ENCODE measurements at regions not wholly inside any gene's neighbourhood (a gene's known extent, or its start where the extent isn't known, plus 50 kb on each side); places are given as distances from the start of the nearest gene placed in this dataset.
"Not testable (repeated sequence)": the region's sequence is repeated elsewhere in the genome, so short reads cannot be mapped to it uniquely, and the experiment has no call there.

GRCh38 chr15:81875717-81876116 lies 170.1 kb downstream of the MEX3B start:
- H3K4me1 Mint-ChIP-seq; H3K27ac Mint-ChIP-seq; CTCF ChIA-PET; H3K36me3 ChIP-seq (ENCODE audit: control insufficient read depth in 2 of 3, insufficient read depth in 3 of 3, low read length in 3 of 3); H3K4me3 Mint-ChIP-seq; DNase-seq; H3K27me3 ChIP-seq (ENCODE audit: control insufficient read depth in 2 of 2, insufficient read depth in 2 of 2, low read length in 2 of 2); H3K36me3 Mint-ChIP-seq; H3K9me3 ChIP-seq (ENCODE audit: control insufficient read depth in 2 of 3, low read length in 3 of 3); H3K27ac ChIP-seq (ENCODE audit: low read depth, low read length); POLR2A ChIA-PET; intact Hi-C loops (cut with micrococcal nuclease); ATAC-seq; H3K4me3 ChIP-seq (ENCODE audit: low read length); H3K4me1 ChIP-seq (ENCODE audit: control insufficient read depth in 2 of 2, insufficient read depth in 2 of 2, low read length in 2 of 2): not testable (repeated sequence)
- Mint-ChIP-seq H3K9me3 (peaks cover 0 to 11% (median 0%) of the 10 kb centered on the region in 11 donors), H3K27me3 (peaks cover 0 to 13% (median 10%) of the 10 kb centered on the region in 5 donors)

- intact Hi-C loops (cut with micrococcal nuclease); DNase-seq; H3K4me1 Mint-ChIP-seq; H3K4me3 ChIP-seq (ENCODE audit: low read length); H3K9me3 Mint-ChIP-seq; H3K9me3 ChIP-seq (ENCODE audit: control insufficient read depth in 2 of 3, low read length in 3 of 3); H3K4me1 ChIP-seq (ENCODE audit: control insufficient read depth in 2 of 2, insufficient read depth in 2 of 2, low read length in 2 of 2); ATAC-seq; POLR2A ChIA-PET; H3K36me3 Mint-ChIP-seq; H3K27me3 ChIP-seq (ENCODE audit: control insufficient read depth in 2 of 2, insufficient read depth in 2 of 2, low read length in 2 of 2); H3K36me3 ChIP-seq (ENCODE audit: control insufficient read depth in 2 of 3, insufficient read depth in 3 of 3, low read length in 3 of 3); H3K27ac Mint-ChIP-seq; CTCF ChIA-PET; H3K27ac ChIP-seq (ENCODE audit: low read depth, low read length): not testable (repeated sequence)
- peak overlapping the region in 2 of 10 donors; percentile 43 to 53 for H3K4me3 Mint-ChIP-seq
- peaks cover 0 to 22% (median 6%) of the 10 kb centered on the region in 5 donors for H3K27me3 Mint-ChIP-seq
These were observed 175.1 kb downstream of the MEX3B start for GRCh38 chr15:81870746-81871106.

- H3K27me3 Mint-ChIP-seq, result peaks cover 0 to 22% (median 6%) of the 10 kb centered on the region in 5 donors
- DNase-seq; H3K4me3 ChIP-seq (ENCODE audit: low read length); H3K9me3 Mint-ChIP-seq; H3K27me3 ChIP-seq (ENCODE audit: control insufficient read depth in 2 of 2, insufficient read depth in 2 of 2, low read length in 2 of 2); intact Hi-C loops (cut with micrococcal nuclease); H3K4me1 ChIP-seq (ENCODE audit: control insufficient read depth in 2 of 2, insufficient read depth in 2 of 2, low read length in 2 of 2); H3K36me3 ChIP-seq (ENCODE audit: control insufficient read depth in 2 of 3, insufficient read depth in 3 of 3, low read length in 3 of 3); ATAC-seq; POLR2A ChIA-PET; H3K9me3 ChIP-seq (ENCODE audit: control insufficient read depth in 2 of 3, low read length in 3 of 3); CTCF ChIA-PET; H3K36me3 Mint-ChIP-seq; H3K27ac ChIP-seq (ENCODE audit: low read depth, low read length); H3K4me1 Mint-ChIP-seq: not testable (repeated sequence)
- peak overlapping the region in 2 of 10 donors; percentile 43 to 53 for H3K4me3 Mint-ChIP-seq
- H3K27ac Mint-ChIP-seq, result peak overlapping the region in 1 of 9 donors; percentile 10
These were observed 175.6 kb downstream of the MEX3B start for GRCh38 chr15:81870062-81870745.

GRCh38 chr15:81869161-81869954 lies 176.5 kb downstream of the MEX3B start:
- H3K27me3 ChIP-seq (ENCODE audit: control insufficient read depth in 2 of 2, insufficient read depth in 2 of 2, low read length in 2 of 2), result no peaks in the 10 kb centered on the region
- intact Hi-C loops (cut with micrococcal nuclease), result no loop called here
- no peaks in the 10 kb centered on the region for H3K4me1 ChIP-seq (ENCODE audit: control insufficient read depth in 2 of 2, insufficient read depth in 2 of 2, low read length in 2 of 2)
- H3K9me3 Mint-ChIP-seq, result peaks cover 0 to 7% (median 3%) of the 10 kb centered on the region in 11 donors
- no peak overlapping the region for H3K4me3 Mint-ChIP-seq
- no peaks in the 10 kb centered on the region for H3K36me3 Mint-ChIP-seq
- ChIA-PET CTCF (no interaction called here), POLR2A (no interaction called here)
- no peaks in the 10 kb centered on the region for H3K9me3 ChIP-seq (ENCODE audit: control insufficient read depth in 2 of 3, low read length in 3 of 3)
- DNase-seq, result no peak
- H3K4me3 ChIP-seq (ENCODE audit: low read length), result no peak overlapping the region
- no peak overlapping the region for H3K27ac ChIP-seq (ENCODE audit: low read depth, low read length)
- no peak for ATAC-seq
- no peaks in the 10 kb centered on the region for H3K36me3 ChIP-seq (ENCODE audit: control insufficient read depth in 2 of 3, insufficient read depth in 3 of 3, low read length in 3 of 3)
- peaks cover 0 to 22% (median 6%) of the 10 kb centered on the region in 5 donors for H3K27me3 Mint-ChIP-seq
- H3K4me1 Mint-ChIP-seq, result no peaks in the 10 kb centered on the region
- H3K27ac Mint-ChIP-seq, result no peak overlapping the region

- POLR2A ChIA-PET, result no interaction called here
- no peaks in the 10 kb centered on the region for H3K4me1 ChIP-seq (ENCODE audit: control insufficient read depth in 2 of 2, insufficient read depth in 2 of 2, low read length in 2 of 2)
- Mint-ChIP-seq H3K4me3 (no peak overlapping the region), H3K9me3 (peaks cover 0 to 5% (median 0%) of the 10 kb centered on the region in 11 donors), H3K36me3 (no peaks in the 10 kb centered on the region), H3K27ac (no peak overlapping the region), H3K27me3 (peaks cover 0 to 29% (median 6%) of the 10 kb centered on the region in 5 donors), H3K4me1 (no peaks in the 10 kb centered on the region)
- intact Hi-C loops (cut with micrococcal nuclease), result no loop called here
- no peak for DNase-seq
- no peaks in the 10 kb centered on the region for H3K36me3 ChIP-seq (ENCODE audit: control insufficient read depth in 2 of 3, insufficient read depth in 3 of 3, low read length in 3 of 3)
- CTCF ChIA-PET, result no interaction called here
- no peaks in the 10 kb centered on the region for H3K27me3 ChIP-seq (ENCODE audit: control insufficient read depth in 2 of 2, insufficient read depth in 2 of 2, low read length in 2 of 2)
- H3K27ac ChIP-seq (ENCODE audit: low read depth, low read length), result no peak overlapping the region
- H3K4me3 ChIP-seq (ENCODE audit: low read length), result no peak overlapping the region
- ATAC-seq, result no peak
- H3K9me3 ChIP-seq (ENCODE audit: control insufficient read depth in 2 of 3, low read length in 3 of 3), result no peaks in the 10 kb centered on the region
These were observed 179.8 kb downstream of the MEX3B start for GRCh38 chr15:81865850-81866537.

- CTCF ChIA-PET, result no interaction called here
- H3K27ac ChIP-seq (ENCODE audit: low read depth, low read length), result no peak overlapping the region
- Mint-ChIP-seq H3K4me3 (no peak overlapping the region), H3K27ac (no peak overlapping the region), H3K27me3 (peaks cover 0 to 14% (median 0%) of the 10 kb centered on the region in 5 donors), H3K4me1 (no peaks in the 10 kb centered on the region), H3K36me3 (no peaks in the 10 kb centered on the region), H3K9me3 (peaks cover 0 to 2% (median 0%) of the 10 kb centered on the region in 11 donors)
- no peaks in the 10 kb centered on the region for H3K36me3 ChIP-seq (ENCODE audit: control insufficient read depth in 2 of 3, insufficient read depth in 3 of 3, low read length in 3 of 3)
- POLR2A ChIA-PET, result no interaction called here
- H3K27me3 ChIP-seq (ENCODE audit: control insufficient read depth in 2 of 2, insufficient read depth in 2 of 2, low read length in 2 of 2), result no peaks in the 10 kb centered on the region
- H3K4me3 ChIP-seq (ENCODE audit: low read length), result no peak overlapping the region
- no peak for DNase-seq
- intact Hi-C loops (cut with micrococcal nuclease), result no loop called here
- H3K9me3 ChIP-seq (ENCODE audit: control insufficient read depth in 2 of 3, low read length in 3 of 3), result no peaks in the 10 kb centered on the region
- ATAC-seq, result no peak
- no peaks in the 10 kb centered on the region for H3K4me1 ChIP-seq (ENCODE audit: control insufficient read depth in 2 of 2, insufficient read depth in 2 of 2, low read length in 2 of 2)
These were observed 182.7 kb downstream of the MEX3B start for GRCh38 chr15:81863162-81863561.

Measured in naive thymus-derived CD4-positive, alpha-beta T cell (primary cell).